Nephron progenitor cell (in vitro differentiated cells): ENCODE measurements at regions not wholly inside any gene's neighbourhood (a gene's known extent, or its start where the extent isn't known, plus 50 kb on each side); places are given as distances from the start of the nearest gene placed in this dataset.
A peak's percentile ranks its signal among the peaks of the same experiment; 100 is the strongest.

Experiments used
- DNase-seq: peaks from one replicate; pipeline ENCODE4 v3.0.0; 2021
- H3K27ac Mint-ChIP-seq: 2 replicates; pipeline ENCODE4 v1.8.0; 2021; ENCODE audit warnings: mild to moderate bottlenecking, moderate library complexity, mixed read lengths
- H3K27me3 Mint-ChIP-seq: 2 replicates; pipeline ENCODE4 v1.8.0; 2021; ENCODE audit warnings: mild to moderate bottlenecking, low read depth, mixed read lengths; ENCODE audit not compliant: poor library complexity
- H3K36me3 Mint-ChIP-seq: 2 replicates; pipeline ENCODE4 v1.8.0; 2021; ENCODE audit warnings: low read depth, mixed read lengths
- H3K4me1 Mint-ChIP-seq: 2 replicates; pipeline ENCODE4 v1.8.0; 2021; ENCODE audit warnings: mixed read lengths
- H3K4me3 Mint-ChIP-seq: 2 replicates; pipeline ENCODE4 v1.8.0; 2021; ENCODE audit warnings: mild to moderate bottlenecking, moderate library complexity, mixed read lengths
- H3K9me3 Mint-ChIP-seq: 2 replicates; pipeline ENCODE4 v1.8.0; 2021; ENCODE audit warnings: mild to moderate bottlenecking, moderate library complexity, mixed read lengths
- TF ChIP-seq, protein P1 (sequence below): fragments of 200-600 bp; sonication (generic); IDR thresholded peaks from 2 replicates; pipeline ENCODE4 v1.5.0; 2021; ENCODE audit warnings: antibody characterized with exemption

GRCh38 chrX:43087830-43088229 is 309.9 kb upstream of the PPP1R2C start:
- H3K27ac Mint-ChIP-seq: no peak overlapping the region
- peaks cover 34% of the 10 kb centered on the region for H3K9me3 Mint-ChIP-seq

DNA sequence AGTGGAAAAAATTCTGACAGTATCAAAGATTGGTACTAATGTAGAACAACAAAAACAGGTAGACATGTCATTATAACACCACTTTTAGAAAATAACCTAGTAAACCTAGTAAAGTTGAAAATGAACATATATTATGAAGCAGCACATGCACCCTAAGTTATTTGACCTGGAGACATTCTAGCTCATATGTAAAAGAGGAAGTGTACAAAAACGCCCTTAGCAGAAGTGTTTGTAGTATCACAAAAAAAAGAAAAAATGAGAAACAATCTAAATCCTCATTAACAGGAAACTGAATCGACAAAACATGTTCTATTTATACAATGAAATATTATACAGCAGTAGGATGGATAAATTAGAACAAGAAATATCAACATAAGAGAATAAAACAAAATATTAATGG is 318.9 kb upstream of the PPP1R2C start:
- H3K27me3 Mint-ChIP-seq: no peaks in the 10 kb centered on the region
- no peaks in the 10 kb centered on the region for H3K36me3 Mint-ChIP-seq
- H3K4me3 Mint-ChIP-seq: no peak overlapping the region
- H3K27ac Mint-ChIP-seq: no peak overlapping the region
- no peak for DNase-seq
- no peaks in the 10 kb centered on the region for H3K4me1 Mint-ChIP-seq
- TF ChIP-seq, protein P1, sequence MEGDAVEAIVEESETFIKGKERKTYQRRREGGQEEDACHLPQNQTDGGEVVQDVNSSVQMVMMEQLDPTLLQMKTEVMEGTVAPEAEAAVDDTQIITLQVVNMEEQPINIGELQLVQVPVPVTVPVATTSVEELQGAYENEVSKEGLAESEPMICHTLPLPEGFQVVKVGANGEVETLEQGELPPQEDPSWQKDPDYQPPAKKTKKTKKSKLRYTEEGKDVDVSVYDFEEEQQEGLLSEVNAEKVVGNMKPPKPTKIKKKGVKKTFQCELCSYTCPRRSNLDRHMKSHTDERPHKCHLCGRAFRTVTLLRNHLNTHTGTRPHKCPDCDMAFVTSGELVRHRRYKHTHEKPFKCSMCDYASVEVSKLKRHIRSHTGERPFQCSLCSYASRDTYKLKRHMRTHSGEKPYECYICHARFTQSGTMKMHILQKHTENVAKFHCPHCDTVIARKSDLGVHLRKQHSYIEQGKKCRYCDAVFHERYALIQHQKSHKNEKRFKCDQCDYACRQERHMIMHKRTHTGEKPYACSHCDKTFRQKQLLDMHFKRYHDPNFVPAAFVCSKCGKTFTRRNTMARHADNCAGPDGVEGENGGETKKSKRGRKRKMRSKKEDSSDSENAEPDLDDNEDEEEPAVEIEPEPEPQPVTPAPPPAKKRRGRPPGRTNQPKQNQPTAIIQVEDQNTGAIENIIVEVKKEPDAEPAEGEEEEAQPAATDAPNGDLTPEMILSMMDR: no peak
- H3K9me3 Mint-ChIP-seq: no peaks in the 10 kb centered on the region

More at GRCh38 chrX:43087830-43088229, 309.9 kb upstream of the PPP1R2C start:
- no peak overlapping the region for H3K4me3 Mint-ChIP-seq
- H3K36me3 Mint-ChIP-seq: peaks cover 9% of the 10 kb centered on the region
- TF ChIP-seq, protein P1: no peak
- DNase-seq: no peak
- no peaks in the 10 kb centered on the region for H3K4me1 Mint-ChIP-seq
- H3K27me3 Mint-ChIP-seq: no peaks in the 10 kb centered on the region

DNA sequence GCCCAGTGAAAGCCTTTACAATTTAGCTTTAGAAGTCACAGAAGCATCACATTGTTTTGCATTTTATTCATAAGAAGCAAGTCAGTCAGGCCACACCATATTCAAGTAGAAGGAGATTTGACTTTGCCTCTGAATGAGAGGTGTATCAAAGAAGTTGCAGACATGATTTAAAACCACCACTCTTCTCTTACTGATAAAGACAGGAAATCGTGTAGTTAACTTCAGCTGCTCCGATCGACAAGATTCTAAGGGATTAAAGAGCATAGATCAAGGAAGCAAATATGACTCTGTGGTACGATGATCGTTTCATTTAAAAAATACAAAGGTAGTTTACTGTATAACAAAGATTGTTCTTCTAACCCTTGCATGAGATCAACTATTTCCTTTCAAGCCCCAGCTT is 328.0 kb upstream of the PPP1R2C start:
- no peak overlapping the region for H3K4me3 Mint-ChIP-seq
- H3K36me3 Mint-ChIP-seq: no peaks in the 10 kb centered on the region
- no peaks in the 10 kb centered on the region for H3K9me3 Mint-ChIP-seq
- TF ChIP-seq, protein P1: no peak
- peaks cover 18% of the 10 kb centered on the region for H3K4me1 Mint-ChIP-seq
- DNase-seq: no peak
- no peaks in the 10 kb centered on the region for H3K27me3 Mint-ChIP-seq
- no peak overlapping the region for H3K27ac Mint-ChIP-seq

DNA sequence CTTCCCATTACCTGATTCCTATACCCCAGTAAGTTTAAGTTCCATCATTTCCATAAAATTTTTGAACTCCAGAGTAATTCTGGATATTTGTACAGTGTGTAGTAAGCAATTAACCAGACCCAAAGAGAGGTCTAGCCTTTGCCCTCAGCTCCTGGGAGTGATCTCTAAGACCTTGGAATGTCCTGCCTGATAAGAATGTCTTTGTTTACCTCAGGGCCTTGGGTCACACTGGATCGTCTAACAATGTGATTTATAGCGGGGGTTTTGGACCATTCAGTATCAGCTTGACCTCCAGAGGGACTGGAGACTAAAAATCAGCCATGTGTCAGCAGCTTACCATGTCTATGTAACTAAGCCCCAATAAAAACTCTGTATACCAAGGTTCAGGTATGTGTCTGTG is 330.9 kb upstream of the PPP1R2C start:
- no peaks in the 10 kb centered on the region for H3K36me3 Mint-ChIP-seq
- no peaks in the 10 kb centered on the region for H3K27me3 Mint-ChIP-seq
- no peak for DNase-seq
- no peak overlapping the region for H3K27ac Mint-ChIP-seq
- TF ChIP-seq, protein P1: no peak
- H3K4me1 Mint-ChIP-seq: peaks cover 18% of the 10 kb centered on the region
- H3K4me3 Mint-ChIP-seq: no peak overlapping the region
- H3K9me3 Mint-ChIP-seq: no peaks in the 10 kb centered on the region

- peak overlapping the region; percentile 75 for H3K27ac Mint-ChIP-seq
- no peaks in the 10 kb centered on the region for H3K36me3 Mint-ChIP-seq
- no peak overlapping the region for H3K4me3 Mint-ChIP-seq
- peaks cover 7% of the 10 kb centered on the region for H3K4me1 Mint-ChIP-seq
- no peak for DNase-seq
- no peaks in the 10 kb centered on the region for H3K9me3 Mint-ChIP-seq
- H3K27me3 Mint-ChIP-seq: peaks cover 5% of the 10 kb centered on the region
- TF ChIP-seq, protein P1: no peak
These were observed 343.7 kb upstream of the PPP1R2C start for GRCh38 chrX:43121637-43122036.

- H3K4me3 Mint-ChIP-seq: no peak overlapping the region
- peaks cover 4% of the 10 kb centered on the region for H3K9me3 Mint-ChIP-seq
- TF ChIP-seq, protein P1: no peak
- no peaks in the 10 kb centered on the region for H3K4me1 Mint-ChIP-seq
- H3K36me3 Mint-ChIP-seq: no peaks in the 10 kb centered on the region
- no peak for DNase-seq
- H3K27me3 Mint-ChIP-seq: peaks cover 5% of the 10 kb centered on the region
- H3K27ac Mint-ChIP-seq: no peak overlapping the region
These were observed 361.7 kb upstream of the PPP1R2C start for GRCh38 chrX:43139645-43140044.
